Fibroblast of the aortic adventitia (primary cell): ENCODE measurements at regions not wholly inside any gene's neighbourhood (a gene's known extent, or its start where the extent isn't known, plus 50 kb on each side); places are given as distances from the start of the nearest gene placed in this dataset.
"Not testable (repeated sequence)": the region's sequence is repeated elsewhere in the genome, so short reads cannot be mapped to it uniquely, and the experiment has no call there.

Source experiments
- DNase-seq: peaks from one replicate; pipeline ENCODE4 v3.0.0-alpha.2; 2010; ENCODE audit warnings: low read depth
- H3K4me3 ChIP-seq: 2 replicates; pipeline ENCODE4 v1.5.1; 2011; ENCODE audit warnings: low read depth, mild to moderate bottlenecking, control low read depth, low read length, moderate library complexity
- TF ChIP-seq, protein P1 (sequence below): IDR thresholded peaks from 2 replicates; pipeline ENCODE4 v1.5.1; 2011; ENCODE audit warnings: mild to moderate bottlenecking, low read length, control low read depth, inconsistent platforms; ENCODE audit not compliant: insufficient read depth

DNA sequence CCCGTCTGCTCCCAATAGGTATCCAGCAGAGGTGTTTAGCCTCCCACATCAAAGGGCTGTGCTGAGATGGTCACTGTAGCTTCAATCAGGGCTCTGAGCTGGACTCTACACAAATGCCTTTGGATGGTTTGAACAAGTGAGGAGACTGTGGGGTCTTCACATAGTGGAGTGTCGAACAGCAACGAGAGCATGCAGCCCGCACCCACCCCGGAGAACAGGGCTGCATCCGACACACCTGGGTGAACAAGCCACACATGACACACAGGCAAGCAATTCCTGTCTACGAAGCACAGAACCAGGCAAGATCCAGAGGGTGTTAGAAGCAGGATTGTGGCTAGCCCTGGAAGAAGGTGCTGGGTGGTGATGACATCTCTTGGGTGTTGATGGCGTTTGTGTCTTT, 58.0 kb upstream of the FGF3 start:
- DNase-seq: no peak
- TF ChIP-seq, protein P1, sequence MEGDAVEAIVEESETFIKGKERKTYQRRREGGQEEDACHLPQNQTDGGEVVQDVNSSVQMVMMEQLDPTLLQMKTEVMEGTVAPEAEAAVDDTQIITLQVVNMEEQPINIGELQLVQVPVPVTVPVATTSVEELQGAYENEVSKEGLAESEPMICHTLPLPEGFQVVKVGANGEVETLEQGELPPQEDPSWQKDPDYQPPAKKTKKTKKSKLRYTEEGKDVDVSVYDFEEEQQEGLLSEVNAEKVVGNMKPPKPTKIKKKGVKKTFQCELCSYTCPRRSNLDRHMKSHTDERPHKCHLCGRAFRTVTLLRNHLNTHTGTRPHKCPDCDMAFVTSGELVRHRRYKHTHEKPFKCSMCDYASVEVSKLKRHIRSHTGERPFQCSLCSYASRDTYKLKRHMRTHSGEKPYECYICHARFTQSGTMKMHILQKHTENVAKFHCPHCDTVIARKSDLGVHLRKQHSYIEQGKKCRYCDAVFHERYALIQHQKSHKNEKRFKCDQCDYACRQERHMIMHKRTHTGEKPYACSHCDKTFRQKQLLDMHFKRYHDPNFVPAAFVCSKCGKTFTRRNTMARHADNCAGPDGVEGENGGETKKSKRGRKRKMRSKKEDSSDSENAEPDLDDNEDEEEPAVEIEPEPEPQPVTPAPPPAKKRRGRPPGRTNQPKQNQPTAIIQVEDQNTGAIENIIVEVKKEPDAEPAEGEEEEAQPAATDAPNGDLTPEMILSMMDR: no peak
- no peak overlapping the region for H3K4me3 ChIP-seq

DNA sequence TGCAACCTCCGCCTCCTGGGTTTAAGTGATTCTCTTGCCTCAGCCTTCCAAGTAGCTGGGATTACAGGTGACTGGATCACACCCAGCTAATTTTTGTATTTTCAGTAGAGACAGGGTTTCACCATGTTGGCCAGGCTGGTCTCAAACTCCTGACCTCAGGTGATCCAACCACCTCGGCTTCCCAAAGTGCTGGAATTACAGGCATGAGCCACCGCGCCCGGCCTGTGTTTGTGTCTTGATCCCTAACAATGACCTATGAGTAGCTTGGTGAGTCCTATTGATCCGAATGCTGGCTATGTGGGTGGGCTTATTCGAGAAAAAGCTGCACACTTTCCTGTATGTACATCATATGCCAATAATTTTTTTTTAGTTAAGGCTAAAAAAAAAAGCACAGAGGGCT, 58.5 kb upstream of the FGF3 start:
- H3K4me3 ChIP-seq, DNase-seq: not testable (repeated sequence)

- DNase-seq: no peak
- TF ChIP-seq, protein P1: no peak
- H3K4me3 ChIP-seq: no peak overlapping the region
Measured at GRCh38 chr11:69878144-69878883, 59.1 kb upstream of the FGF3 start.

- no peak for DNase-seq
- TF ChIP-seq, protein P1: no peak
- H3K4me3 ChIP-seq: no peak overlapping the region
Measured at GRCh38 chr11:69878927-69879728, 59.9 kb upstream of the FGF3 start.

DNA sequence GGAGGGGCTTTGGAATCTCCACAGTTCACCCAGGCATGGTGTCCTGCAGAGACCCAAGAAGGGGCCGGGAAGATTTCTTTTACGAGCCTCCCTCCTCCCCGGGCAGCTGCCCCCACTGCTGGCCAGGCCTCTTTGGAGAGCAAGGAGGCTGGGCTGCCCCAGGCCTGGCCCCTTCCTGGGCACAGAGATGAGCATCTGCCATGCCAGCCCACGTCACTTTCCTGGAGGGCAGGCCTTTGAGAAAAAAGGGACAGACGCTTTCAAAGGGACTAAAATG, 60.5 kb upstream of the FGF3 start:
- DNase-seq: no peak
- no peak overlapping the region for H3K4me3 ChIP-seq
- TF ChIP-seq, protein P1: no peak

- H3K4me3 ChIP-seq: no peak overlapping the region
- TF ChIP-seq, protein P1: no peak
- DNase-seq: no peak
Measured at GRCh38 chr11:69880041-69880825, 61.0 kb upstream of the FGF3 start.
